ENCODE measurements at regions not wholly inside any gene's neighbourhood (a gene's known extent, or its start where the extent isn't known, plus 50 kb on each side); places are given as distances from the start of the nearest gene placed in this dataset.
"Not testable (repeated sequence)": the region's sequence is repeated elsewhere in the genome, so short reads cannot be mapped to it uniquely, and the experiment has no call there.

GRCh38 chrX:67353651-67354370 lies 190.0 kb upstream of the AR start:
- DNase-seq, result no peak
- peaks cover 0 to 2% (median 2%) of the 10 kb centered on the region in 3 donors for H3K27me3 Mint-ChIP-seq (ENCODE audit: low read depth in 3 of 3)
- H3K27ac Mint-ChIP-seq, result no peak overlapping the region
- no peaks in the 10 kb centered on the region for H3K4me1 Mint-ChIP-seq
- peaks cover 0 to 3% (median 0%) of the 10 kb centered on the region in 3 donors for H3K36me3 Mint-ChIP-seq
- H3K4me3 Mint-ChIP-seq, result no peak overlapping the region
- no peaks in the 10 kb centered on the region for H3K9me3 Mint-ChIP-seq

DNA sequence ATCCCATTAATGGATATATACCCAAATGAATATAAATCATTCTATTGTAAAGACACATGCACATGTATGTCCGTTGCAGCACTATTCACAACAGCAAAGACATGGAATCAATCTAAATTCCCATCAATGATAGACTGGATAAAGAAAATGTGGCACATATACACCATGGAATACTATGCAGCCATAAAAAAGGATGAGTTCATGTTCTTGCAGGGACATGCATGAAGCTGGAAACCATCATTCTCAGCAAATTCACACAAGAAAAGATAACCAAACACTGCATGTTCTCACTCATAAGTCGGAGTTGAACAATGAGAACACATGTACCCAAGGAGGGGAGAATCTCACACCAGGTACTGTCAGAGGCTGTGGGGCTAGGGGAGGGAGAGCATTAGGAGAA lies 182.6 kb upstream of the AR start:
- not testable (repeated sequence) for H3K36me3 Mint-ChIP-seq; DNase-seq; H3K27ac Mint-ChIP-seq; H3K27me3 Mint-ChIP-seq (ENCODE audit: low read depth in 3 of 3); H3K4me1 Mint-ChIP-seq; H3K4me3 Mint-ChIP-seq
- H3K9me3 Mint-ChIP-seq, result peaks cover 0 to 12% (median 6%) of the 10 kb centered on the region in 6 donors

DNA sequence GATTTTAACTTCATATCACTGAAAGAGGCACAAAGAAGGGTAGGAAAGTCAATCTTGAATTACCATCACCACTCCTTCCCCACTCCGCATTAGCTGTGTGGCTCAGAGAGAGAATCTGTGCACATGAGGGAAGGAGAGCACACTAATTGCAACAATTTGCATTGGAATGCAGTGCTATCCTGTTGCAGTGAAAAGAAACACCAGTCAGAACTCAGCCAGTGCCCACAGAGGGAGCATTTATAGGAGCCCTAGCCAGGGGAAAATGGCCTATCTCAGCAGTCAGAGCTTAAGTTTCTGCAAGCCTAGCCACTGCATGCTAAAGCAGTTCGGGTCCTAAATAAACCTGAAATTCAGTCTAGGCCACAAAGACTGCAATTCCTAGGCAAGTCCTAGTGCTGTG lies 159.4 kb upstream of the AR start:
- H3K4me1 Mint-ChIP-seq, result no peaks in the 10 kb centered on the region
- no peak for DNase-seq
- peaks cover 0 to 9% (median 4%) of the 10 kb centered on the region in 6 donors for H3K9me3 Mint-ChIP-seq
- peaks cover 0 to 2% (median 0%) of the 10 kb centered on the region in 3 donors for H3K27me3 Mint-ChIP-seq (ENCODE audit: low read depth in 3 of 3)
- H3K4me3 Mint-ChIP-seq, result no peak overlapping the region
- no peaks in the 10 kb centered on the region for H3K36me3 Mint-ChIP-seq
- H3K27ac Mint-ChIP-seq, result no peak overlapping the region

- peaks cover 0 to 2% (median 0%) of the 10 kb centered on the region in 6 donors for H3K9me3 Mint-ChIP-seq
- no peak overlapping the region for H3K27ac Mint-ChIP-seq
- no peaks in the 10 kb centered on the region for H3K36me3 Mint-ChIP-seq
- DNase-seq, result no peak
- no peaks in the 10 kb centered on the region for H3K4me1 Mint-ChIP-seq
- peaks cover 0 to 2% (median 1%) of the 10 kb centered on the region in 3 donors for H3K27me3 Mint-ChIP-seq (ENCODE audit: low read depth in 3 of 3)
- no peak overlapping the region for H3K4me3 Mint-ChIP-seq
Observed at GRCh38 chrX:67408423-67409079, 135.3 kb upstream of the AR start.

- Mint-ChIP-seq H3K9me3 (peaks cover 0 to 5% (median 2%) of the 10 kb centered on the region in 6 donors), H3K27me3 (ENCODE audit: low read depth in 3 of 3) (peaks cover 0 to 2% (median 1%) of the 10 kb centered on the region in 3 donors), H3K36me3 (no peaks in the 10 kb centered on the region), H3K4me3 (no peak overlapping the region), H3K27ac (no peak overlapping the region), H3K4me1 (no peaks in the 10 kb centered on the region)
- DNase-seq, result no peak
Observed at GRCh38 chrX:67415937-67416336, 127.9 kb upstream of the AR start.

DNA sequence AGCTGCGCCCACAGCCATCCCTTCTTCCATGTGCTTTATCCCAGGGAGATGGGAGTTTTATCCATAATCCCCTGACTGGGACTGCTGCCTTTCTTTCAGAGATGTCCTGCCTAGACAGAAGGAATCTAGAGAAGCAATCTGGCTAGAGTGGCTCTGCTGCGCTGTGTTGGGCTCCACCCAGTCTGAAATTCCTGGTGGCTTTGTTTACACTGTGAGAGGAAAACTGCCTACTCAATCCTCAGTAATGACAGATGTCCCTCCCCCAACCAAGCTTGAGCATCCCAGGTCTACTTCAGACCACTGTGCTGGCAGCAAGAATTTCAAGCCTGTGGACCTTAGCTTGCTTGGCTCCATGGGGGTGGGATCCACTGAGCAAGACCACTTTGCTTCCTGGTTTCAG lies 116.9 kb upstream of the AR start:
- Mint-ChIP-seq H3K36me3 (no peaks in the 10 kb centered on the region), H3K9me3 (peaks cover 0 to 10% (median 4%) of the 10 kb centered on the region in 6 donors), H3K4me1 (no peaks in the 10 kb centered on the region), H3K27ac (no peak overlapping the region), H3K4me3 (no peak overlapping the region), H3K27me3 (ENCODE audit: low read depth in 3 of 3) (peaks cover 0 to 13% (median 9%) of the 10 kb centered on the region in 3 donors)
- no peak for DNase-seq

DNA sequence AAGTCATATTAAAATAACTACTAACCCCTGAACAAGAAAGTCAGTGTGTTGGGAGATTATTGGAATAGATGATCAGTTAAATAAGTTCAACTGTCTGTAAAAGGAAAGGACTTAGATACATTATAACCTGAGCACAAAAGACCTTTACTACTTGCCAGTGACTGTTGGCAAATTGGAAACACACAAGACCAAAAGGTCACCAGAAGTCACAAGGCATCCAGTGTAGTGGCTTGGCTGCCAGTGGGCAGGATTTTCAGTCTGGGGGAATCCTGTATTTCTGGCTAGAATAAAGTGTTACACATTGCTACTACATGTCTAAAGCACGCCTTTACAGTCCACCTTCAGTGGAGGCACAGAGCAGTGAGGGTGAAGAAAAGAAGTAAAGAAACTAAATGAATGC lies 108.3 kb upstream of the AR start:
- Mint-ChIP-seq H3K27ac (no peak overlapping the region), H3K36me3 (no peaks in the 10 kb centered on the region), H3K9me3 (peaks cover 0 to 7% (median 2%) of the 10 kb centered on the region in 6 donors), H3K27me3 (ENCODE audit: low read depth in 3 of 3) (peaks cover 0 to 2% (median 0%) of the 10 kb centered on the region in 3 donors), H3K4me1 (no peaks in the 10 kb centered on the region), H3K4me3 (no peak overlapping the region)
- no peak for DNase-seq

GRCh38 chrX:67436867-67437266 lies 107.0 kb upstream of the AR start:
- Mint-ChIP-seq H3K4me1 (no peaks in the 10 kb centered on the region), H3K4me3 (no peak overlapping the region), H3K27ac (no peak overlapping the region), H3K9me3 (peaks cover 0 to 9% (median 2%) of the 10 kb centered on the region in 6 donors), H3K27me3 (ENCODE audit: low read depth in 3 of 3) (peaks cover 0 to 2% (median 0%) of the 10 kb centered on the region in 3 donors), H3K36me3 (no peaks in the 10 kb centered on the region)
- DNase-seq, result no peak

DNA sequence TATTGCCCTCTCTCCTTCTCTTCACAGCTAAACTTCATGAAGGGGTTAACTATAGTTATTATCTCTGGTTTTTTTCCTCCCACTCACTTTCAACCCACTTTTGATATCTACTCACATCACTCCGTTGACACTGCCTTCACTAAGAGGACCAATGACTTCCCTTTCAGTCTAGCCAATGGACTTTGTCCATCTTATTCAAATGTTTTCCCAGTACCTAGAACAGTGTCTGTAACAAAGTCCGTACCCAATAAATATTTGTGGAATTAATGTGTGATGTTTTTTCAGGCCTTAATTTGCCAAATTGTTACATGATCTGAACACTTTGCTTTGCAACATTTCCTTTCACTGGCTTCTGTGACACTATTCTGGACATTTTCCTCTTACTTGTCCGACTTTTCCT lies 106.0 kb upstream of the AR start:
- no peaks in the 10 kb centered on the region for H3K4me1 Mint-ChIP-seq
- DNase-seq, result no peak
- peaks cover 0 to 11% (median 2%) of the 10 kb centered on the region in 6 donors for H3K9me3 Mint-ChIP-seq
- peaks cover 0 to 2% (median 0%) of the 10 kb centered on the region in 3 donors for H3K27me3 Mint-ChIP-seq (ENCODE audit: low read depth in 3 of 3)
- no peaks in the 10 kb centered on the region for H3K36me3 Mint-ChIP-seq
- no peak overlapping the region for H3K4me3 Mint-ChIP-seq
- H3K27ac Mint-ChIP-seq, result no peak overlapping the region

DNA sequence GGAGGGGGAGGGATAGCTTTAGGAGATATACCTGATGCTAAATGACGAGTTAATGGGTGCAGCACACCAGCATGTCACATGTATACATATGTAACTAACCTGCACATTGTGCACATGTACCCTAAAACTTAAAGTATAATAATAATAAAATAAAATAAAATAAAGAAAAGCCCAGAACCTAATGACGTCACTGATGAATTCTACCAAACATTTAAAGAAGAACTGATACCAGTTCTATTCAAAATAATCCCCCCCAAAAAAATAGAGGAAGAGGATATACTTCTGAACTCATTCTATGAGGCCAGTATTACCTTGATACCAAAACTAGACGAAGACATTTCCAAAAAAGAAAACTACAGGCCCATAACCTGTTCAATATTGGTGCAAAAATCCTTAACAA lies 68.6 kb upstream of the AR start:
- H3K4me1 Mint-ChIP-seq; H3K27ac Mint-ChIP-seq; DNase-seq; H3K36me3 Mint-ChIP-seq; H3K4me3 Mint-ChIP-seq; H3K9me3 Mint-ChIP-seq; H3K27me3 Mint-ChIP-seq (ENCODE audit: low read depth in 3 of 3): not testable (repeated sequence)

DNA sequence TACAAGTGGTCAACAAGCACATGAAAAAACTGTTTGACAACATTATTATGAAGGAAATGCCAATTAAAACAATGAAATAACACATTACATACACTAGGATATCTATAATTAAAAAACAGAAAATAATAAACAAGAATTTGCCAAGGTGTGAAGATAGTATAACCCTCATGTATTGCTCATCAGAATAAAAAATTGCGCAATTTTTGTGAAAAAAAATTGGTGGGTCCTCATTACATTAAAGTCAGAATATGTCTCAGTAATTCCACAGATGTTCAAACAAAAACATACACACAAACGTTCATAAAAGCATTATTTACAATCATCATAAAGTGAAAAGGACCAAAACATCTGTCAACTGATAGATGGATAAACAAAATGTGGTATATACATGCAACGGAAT lies 63.0 kb upstream of the AR start:
- H3K4me1 Mint-ChIP-seq, result no peaks in the 10 kb centered on the region

More for the DNA sequence above, 63.0 kb upstream of the AR start:
- Mint-ChIP-seq H3K4me3 (no peak overlapping the region), H3K9me3 (peaks cover 0 to 5% (median under 1%) of the 10 kb centered on the region in 6 donors), H3K27ac (no peak overlapping the region), H3K27me3 (ENCODE audit: low read depth in 3 of 3) (peaks cover 0 to 9% (median 0%) of the 10 kb centered on the region in 3 donors), H3K36me3 (no peaks in the 10 kb centered on the region)
- DNase-seq, result no peak
